Suppressor macrophage treated with lipopolysaccharide for 4 hours (primary cell): ENCODE measurements at regions not wholly inside any gene's neighbourhood (a gene's known extent, or its start where the extent isn't known, plus 50 kb on each side); places are given as distances from the start of the nearest gene placed in this dataset.

Source experiments
- DNase-seq: peaks from one replicate; pipeline ENCODE4 v3.0.0-alpha.2; 2020

DNA sequence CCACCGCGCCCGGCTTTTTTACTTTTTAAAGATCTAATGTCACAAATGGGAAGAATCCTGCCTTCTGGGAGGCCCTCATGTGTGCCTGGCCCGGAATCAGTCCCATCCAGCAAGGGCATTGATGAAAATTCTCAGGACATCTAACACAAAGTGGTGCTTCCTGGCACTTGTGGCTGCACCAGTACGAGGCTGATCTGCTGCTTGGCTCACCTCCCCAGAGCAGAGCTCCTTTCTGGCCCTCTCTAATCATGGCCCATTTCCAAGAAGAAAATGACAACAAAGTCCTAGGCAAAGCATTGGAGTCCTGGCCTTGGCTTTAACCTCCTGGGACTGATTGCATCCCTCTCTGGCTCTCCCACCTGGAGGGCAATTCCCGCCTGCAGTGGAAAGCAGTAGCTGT is 50.7 kb upstream of the SIAH1 start:
- DNase-seq = no peak

DNA sequence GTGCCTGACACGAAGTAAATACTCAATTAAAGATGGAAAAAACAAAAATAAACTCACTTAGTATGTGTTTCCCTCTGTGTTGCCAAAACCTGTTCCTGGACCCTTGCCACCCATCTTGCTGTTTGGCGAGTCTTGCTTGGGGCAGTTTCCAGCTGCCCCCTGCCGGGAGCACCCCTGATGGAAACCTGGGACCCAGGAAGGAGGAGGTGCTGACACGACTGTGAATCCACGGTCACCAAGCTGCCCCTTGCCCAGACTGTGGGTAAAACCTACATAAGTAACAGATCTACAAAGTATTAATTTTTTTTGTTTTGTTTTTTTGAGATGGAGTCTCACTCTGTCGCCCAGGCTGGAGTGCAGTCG is 50.1 kb upstream of the SIAH1 start:
- no peak for DNase-seq
